GM12891 (cell line): ENCODE measurements at regions not wholly inside any gene's neighbourhood (a gene's known extent, or its start where the extent isn't known, plus 50 kb on each side); places are given as distances from the start of the nearest gene placed in this dataset.

Experiments used
- PAX5 ChIP-seq: IDR thresholded peaks from 2 replicates; pipeline ENCODE4 v1.6.1; 2011; ENCODE audit warnings: low read length, moderate library complexity, mild to moderate bottlenecking; ENCODE audit not compliant: insufficient read depth, severe bottlenecking
- POLR2A ChIP-seq: IDR thresholded peaks from 2 replicates; pipeline ENCODE4 v1.6.1; 2011; ENCODE audit warnings: low read depth, low read length, control low read depth
- POLR2AphosphoS5 ChIP-seq: IDR thresholded peaks from 2 replicates; pipeline ENCODE4 v1.6.1; 2011; ENCODE audit warnings: low read depth, low read length, control low read depth
- POU2F2 ChIP-seq: IDR thresholded peaks from 2 replicates; pipeline ENCODE4 v1.6.1; 2011; ENCODE audit warnings: low read depth, mild to moderate bottlenecking, control low read depth, low read length, moderate library complexity
- SPI1 ChIP-seq: IDR thresholded peaks from 2 replicates; pipeline ENCODE4 v1.6.1; 2011; ENCODE audit warnings: low read depth, low read length, control low read depth
- TAF1 ChIP-seq: IDR thresholded peaks from 2 replicates; pipeline ENCODE4 v1.6.1; 2011; ENCODE audit warnings: low read depth, low read length, control low read depth

GRCh38 chr3:87732294-87732693 is 326.5 kb downstream of the CGGBP1 start:
- TF ChIP-seq POLR2AphosphoS5 (no peak), POLR2A (no peak), TAF1 (no peak), SPI1 (no peak), POU2F2 (no peak), PAX5 (no peak)
